A673 (cell line): ENCODE measurements at regions not wholly inside any gene's neighbourhood (a gene's known extent, or its start where the extent isn't known, plus 50 kb on each side); places are given as distances from the start of the nearest gene placed in this dataset.

ENCODE experiments used
- EZH2 ChIP-seq: fragments of 200-600 bp; sonication (generic); IDR thresholded peaks from 2 replicates; pipeline ENCODE4 v1.6.1; 2017; ENCODE audit warnings: borderline replicate concordance, low read depth, mild to moderate bottlenecking, mixed read lengths, antibody characterized with exemption, low read length; ENCODE audit not compliant: poor library complexity, severe bottlenecking
- TF ChIP-seq, protein P1 (sequence below): fragments of 300-800, 200-600 bp; sonication (generic); conservative IDR thresholded peaks from 2 replicates; pipeline ENCODE4 v1.5.1; 2017; ENCODE audit warnings: low read depth, mild to moderate bottlenecking, antibody characterized with exemption, low read length, moderate library complexity, mixed read lengths

DNA sequence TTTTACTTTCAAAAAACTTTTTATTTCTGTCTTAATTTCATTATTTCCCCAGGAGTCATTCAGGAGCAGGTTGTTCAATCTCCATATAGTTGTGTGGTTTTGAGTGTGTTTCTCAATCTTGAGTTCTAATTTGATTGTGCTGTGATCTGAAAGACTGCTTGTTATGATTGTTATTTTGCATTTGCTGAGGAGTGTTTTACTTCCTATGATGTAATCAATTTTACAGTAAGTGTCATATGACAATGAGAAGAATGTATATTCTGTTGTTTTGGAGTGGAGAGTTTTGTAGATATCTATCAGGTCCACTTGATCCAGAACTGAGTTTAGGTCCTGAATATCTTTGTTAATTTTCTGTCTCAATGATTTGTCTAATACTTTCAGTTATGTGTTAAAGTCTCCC, 706.9 kb upstream of the CTNND2 start:
- TF ChIP-seq EZH2, result no peak
- TF ChIP-seq, protein P1, sequence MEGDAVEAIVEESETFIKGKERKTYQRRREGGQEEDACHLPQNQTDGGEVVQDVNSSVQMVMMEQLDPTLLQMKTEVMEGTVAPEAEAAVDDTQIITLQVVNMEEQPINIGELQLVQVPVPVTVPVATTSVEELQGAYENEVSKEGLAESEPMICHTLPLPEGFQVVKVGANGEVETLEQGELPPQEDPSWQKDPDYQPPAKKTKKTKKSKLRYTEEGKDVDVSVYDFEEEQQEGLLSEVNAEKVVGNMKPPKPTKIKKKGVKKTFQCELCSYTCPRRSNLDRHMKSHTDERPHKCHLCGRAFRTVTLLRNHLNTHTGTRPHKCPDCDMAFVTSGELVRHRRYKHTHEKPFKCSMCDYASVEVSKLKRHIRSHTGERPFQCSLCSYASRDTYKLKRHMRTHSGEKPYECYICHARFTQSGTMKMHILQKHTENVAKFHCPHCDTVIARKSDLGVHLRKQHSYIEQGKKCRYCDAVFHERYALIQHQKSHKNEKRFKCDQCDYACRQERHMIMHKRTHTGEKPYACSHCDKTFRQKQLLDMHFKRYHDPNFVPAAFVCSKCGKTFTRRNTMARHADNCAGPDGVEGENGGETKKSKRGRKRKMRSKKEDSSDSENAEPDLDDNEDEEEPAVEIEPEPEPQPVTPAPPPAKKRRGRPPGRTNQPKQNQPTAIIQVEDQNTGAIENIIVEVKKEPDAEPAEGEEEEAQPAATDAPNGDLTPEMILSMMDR, result no peak
